CD4-positive, alpha-beta T cell (primary cell): ENCODE measurements at regions not wholly inside any gene's neighbourhood (a gene's known extent, or its start where the extent isn't known, plus 50 kb on each side); places are given as distances from the start of the nearest gene placed in this dataset.

Source experiments
- ATAC-seq: fragments of 200-7000 bp; cut with Tn5 transposase; one replicate; pipeline ENCODE4 v1.10.0; 2022; ENCODE audit warnings: mild to moderate bottlenecking; ENCODE audit not compliant: poor library complexity
- CTCF ChIA-PET: fragments of 350-600 bp; sonication (Branson Sonifier 250); formaldehyde crosslinking; loops from one replicate; lab custom pipeline; 2021; ENCODE audit warnings: antibody characterized with exemption, inconsistent platforms; lab: Charles Lee
- POLR2A ChIA-PET: fragments of 350-600 bp; sonication (Branson Sonifier 250); formaldehyde crosslinking; loops from one replicate; lab custom pipeline; 2021; ENCODE audit warnings: antibody characterized with exemption, inconsistent platforms; lab: Charles Lee
- DNase-seq, 14 experiments: peaks; one replicate each; pipeline ENCODE4 v3.0.0-alpha.2; 2013 to 2020; ENCODE audit warnings: mixed read lengths in 2 of 14
- H3K27ac ChIP-seq, 2 donors: one replicate each; pipeline versions ENCODE4 v1.5.1 to v1.7.0; 2013; ENCODE audit warnings: low read length in 2 of 2, low read depth in 1 of 2, mild to moderate bottlenecking in 1 of 2
- H3K27me3 ChIP-seq, 2 experiments: 1 replicate in 1 of 2; 2 replicates in 1 of 2; pipeline versions ENCODE4 v1.6.1 to v1.7.0; 2013; ENCODE audit warnings: low read length in 2 of 2, control low read depth in 1 of 2, mild to moderate bottlenecking in 1 of 2, moderate library complexity in 1 of 2; ENCODE audit not compliant: insufficient read depth in 2 of 2, control insufficient read depth in 1 of 2
- H3K36me3 ChIP-seq: one replicate; pipeline ENCODE4 v1.6.1; 2013; ENCODE audit warnings: low read length, control low read depth; ENCODE audit not compliant: insufficient read depth
- H3K4me1 ChIP-seq: one replicate; pipeline ENCODE4 v1.6.1; 2013; ENCODE audit warnings: low read length, control low read depth; ENCODE audit not compliant: insufficient read depth
- H3K4me3 ChIP-seq: one replicate; pipeline ENCODE4 v1.5.1; 2013; ENCODE audit warnings: mild to moderate bottlenecking, low read length, moderate library complexity
- H3K9me3 ChIP-seq, 2 experiments: 1 replicate in 1 of 2; 2 replicates in 1 of 2; pipeline versions ENCODE4 v1.6.1 to v1.7.0; 2013; ENCODE audit warnings: low read length in 2 of 2, mild to moderate bottlenecking in 2 of 2, control low read depth in 1 of 2, moderate library complexity in 1 of 2; ENCODE audit not compliant: control insufficient read depth in 1 of 2, insufficient read depth in 1 of 2
- H3K27ac Mint-ChIP-seq: one replicate; pipeline ENCODE4 v1.8.0; 2020; ENCODE audit warnings: mixed read lengths
- H3K27me3 Mint-ChIP-seq: one replicate; pipeline ENCODE4 v1.8.0; 2021; ENCODE audit warnings: mixed read lengths
- H3K36me3 Mint-ChIP-seq: one replicate; pipeline ENCODE4 v1.8.0; 2021; ENCODE audit warnings: low read depth, mixed read lengths
- H3K4me1 Mint-ChIP-seq: one replicate; pipeline ENCODE4 v1.8.0; 2021; ENCODE audit warnings: low read depth, mixed read lengths
- H3K4me3 Mint-ChIP-seq: one replicate; pipeline ENCODE4 v1.8.0; 2020; ENCODE audit warnings: mild to moderate bottlenecking, mixed read lengths
- H3K9me3 Mint-ChIP-seq: one replicate; pipeline ENCODE4 v1.8.0; 2020; ENCODE audit warnings: mixed read lengths
- intact Hi-C, 2 experiments: fragments of 100-400 bp; cut with DNase I in 1 of 2; cut with micrococcal nuclease in 1 of 2; formaldehyde crosslinking; loops; one replicate each; pipeline versions ENCODE4 v1.15.1 to v1.9.0; 2023 to 2025; cut with DNase I, micrococcal nuclease
- TF ChIP-seq, protein P1 (sequence below): fragments of 200-600 bp; IDR thresholded peaks from one replicate; pipeline ENCODE4 v1.8.0; 2022; ENCODE audit warnings: antibody characterized with exemption, mild to moderate bottlenecking

DNA sequence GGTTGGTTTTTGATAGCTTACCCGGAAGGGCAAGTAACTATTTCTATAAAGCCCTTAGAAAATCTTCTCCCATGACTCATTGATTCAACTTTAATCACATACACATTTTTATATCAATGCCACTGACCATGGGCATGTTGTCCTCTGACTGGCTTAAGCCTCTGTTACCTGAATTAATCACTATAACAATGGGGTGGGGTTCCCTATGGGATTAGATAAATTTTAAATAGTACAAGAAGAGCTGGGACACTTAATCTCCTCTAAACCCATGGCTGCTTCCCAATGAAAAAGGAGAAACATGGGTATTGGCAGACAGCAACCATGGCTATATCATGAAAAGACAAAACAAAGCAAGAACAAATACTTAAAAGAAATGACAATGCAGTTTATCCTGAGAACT is 636.2 kb downstream of the BRINP1 start:
- H3K27me3 Mint-ChIP-seq, result no peaks in the 10 kb centered on the region
- Histone ChIP-seq H3K27me3 (no peaks in the 10 kb centered on the region), H3K9me3 (peaks cover 4 to 13% of the 10 kb centered on the region in 2 experiments), H3K27ac (no peak overlapping the region), H3K4me1 (no peaks in the 10 kb centered on the region), H3K4me3 (no peak overlapping the region), H3K36me3 (no peaks in the 10 kb centered on the region)
- CTCF ChIA-PET, result interaction anchor here (1.0 kb wide), 1 partner anchor 23 kb away, joined by 3 read pairs; no protein-coding TSS in a partner anchor
- H3K4me1 Mint-ChIP-seq, result no peaks in the 10 kb centered on the region
- POLR2A ChIA-PET, result no interaction called here
- H3K27ac Mint-ChIP-seq, result no peak overlapping the region
- no peak for DNase-seq
- H3K36me3 Mint-ChIP-seq, result no peaks in the 10 kb centered on the region
- intact Hi-C loops, result no loop called here
- H3K9me3 Mint-ChIP-seq, result peaks cover 12% of the 10 kb centered on the region
- TF ChIP-seq, protein P1, sequence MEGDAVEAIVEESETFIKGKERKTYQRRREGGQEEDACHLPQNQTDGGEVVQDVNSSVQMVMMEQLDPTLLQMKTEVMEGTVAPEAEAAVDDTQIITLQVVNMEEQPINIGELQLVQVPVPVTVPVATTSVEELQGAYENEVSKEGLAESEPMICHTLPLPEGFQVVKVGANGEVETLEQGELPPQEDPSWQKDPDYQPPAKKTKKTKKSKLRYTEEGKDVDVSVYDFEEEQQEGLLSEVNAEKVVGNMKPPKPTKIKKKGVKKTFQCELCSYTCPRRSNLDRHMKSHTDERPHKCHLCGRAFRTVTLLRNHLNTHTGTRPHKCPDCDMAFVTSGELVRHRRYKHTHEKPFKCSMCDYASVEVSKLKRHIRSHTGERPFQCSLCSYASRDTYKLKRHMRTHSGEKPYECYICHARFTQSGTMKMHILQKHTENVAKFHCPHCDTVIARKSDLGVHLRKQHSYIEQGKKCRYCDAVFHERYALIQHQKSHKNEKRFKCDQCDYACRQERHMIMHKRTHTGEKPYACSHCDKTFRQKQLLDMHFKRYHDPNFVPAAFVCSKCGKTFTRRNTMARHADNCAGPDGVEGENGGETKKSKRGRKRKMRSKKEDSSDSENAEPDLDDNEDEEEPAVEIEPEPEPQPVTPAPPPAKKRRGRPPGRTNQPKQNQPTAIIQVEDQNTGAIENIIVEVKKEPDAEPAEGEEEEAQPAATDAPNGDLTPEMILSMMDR, result no peak
- H3K4me3 Mint-ChIP-seq, result no peak overlapping the region
- no peak for ATAC-seq

DNA sequence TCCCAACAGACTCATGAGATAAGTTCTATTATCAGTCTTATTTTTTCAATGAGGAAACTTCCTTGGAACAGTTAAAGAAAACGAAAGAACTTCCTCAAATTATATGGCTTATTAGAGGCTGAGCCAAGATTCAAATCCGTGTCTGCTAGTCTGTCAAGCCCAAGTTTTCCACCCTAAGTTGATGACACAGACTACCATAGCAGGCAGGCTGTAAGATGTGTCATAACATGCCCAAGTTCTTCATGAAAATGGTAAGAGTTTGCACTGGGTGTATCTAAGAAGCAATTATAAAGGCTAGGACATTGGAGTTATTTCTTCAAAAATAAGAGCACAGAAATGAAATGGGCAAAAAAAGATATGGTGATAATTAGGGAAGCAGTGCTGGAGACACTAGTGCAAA is 634.5 kb downstream of the BRINP1 start:
- no peaks in the 10 kb centered on the region for H3K27me3 ChIP-seq
- no peak overlapping the region for H3K27ac ChIP-seq
- Mint-ChIP-seq H3K4me3 (no peak overlapping the region), H3K4me1 (no peaks in the 10 kb centered on the region), H3K27me3 (no peaks in the 10 kb centered on the region), H3K27ac (no peak overlapping the region), H3K9me3 (peaks cover 12% of the 10 kb centered on the region), H3K36me3 (no peaks in the 10 kb centered on the region)
- TF ChIP-seq, protein P1, result no peak
- H3K4me3 ChIP-seq, result no peak overlapping the region
- H3K9me3 ChIP-seq, result peaks cover 4 to 10% of the 10 kb centered on the region in 2 experiments
- ATAC-seq (no peak), DNase-seq (no peak)
- ChIA-PET POLR2A (no interaction called here), CTCF (no interaction called here)
- no peaks in the 10 kb centered on the region for H3K36me3 ChIP-seq
- no peaks in the 10 kb centered on the region for H3K4me1 ChIP-seq
- intact Hi-C loops, result no loop called here

DNA sequence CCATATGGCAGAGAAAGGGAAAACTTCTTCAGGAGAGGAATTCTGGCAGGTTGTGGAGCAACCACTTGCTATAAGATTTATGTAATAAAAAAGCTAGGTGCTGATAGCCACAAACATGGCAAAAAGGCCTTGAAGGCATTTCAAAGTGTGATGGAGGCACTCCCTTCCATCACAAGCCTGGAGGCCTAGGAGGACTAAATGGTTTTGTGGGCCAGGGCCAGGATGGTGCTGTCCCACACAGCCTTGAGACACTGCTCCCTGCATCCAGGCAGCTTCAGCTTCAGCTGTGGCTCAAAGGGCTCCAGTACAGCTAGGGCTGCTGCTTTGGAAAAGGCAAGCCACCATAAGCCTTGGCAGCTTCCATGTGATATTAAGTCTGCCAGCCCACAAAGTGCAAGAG is 632.8 kb downstream of the BRINP1 start:
- ChIA-PET CTCF (no interaction called here), POLR2A (no interaction called here)
- no peaks in the 10 kb centered on the region for H3K27me3 ChIP-seq
- H3K27me3 Mint-ChIP-seq, result no peaks in the 10 kb centered on the region
- H3K9me3 ChIP-seq, result peaks cover 4 to 10% of the 10 kb centered on the region in 2 experiments
- no peaks in the 10 kb centered on the region for H3K36me3 ChIP-seq
- no peak overlapping the region for H3K4me3 Mint-ChIP-seq
- no peaks in the 10 kb centered on the region for H3K4me1 ChIP-seq
- no peak overlapping the region for H3K27ac Mint-ChIP-seq
- H3K4me1 Mint-ChIP-seq, result no peaks in the 10 kb centered on the region
- no peaks in the 10 kb centered on the region for H3K36me3 Mint-ChIP-seq
- no peak overlapping the region for H3K4me3 ChIP-seq
- H3K9me3 Mint-ChIP-seq, result peaks cover 9% of the 10 kb centered on the region
- ATAC-seq (no peak), DNase-seq (no peak)
- intact Hi-C loops, result no loop called here
- no peak overlapping the region for H3K27ac ChIP-seq
- TF ChIP-seq, protein P1, result no peak
